ENCODE measurements at regions not wholly inside any gene's neighbourhood (a gene's known extent, or its start where the extent isn't known, plus 50 kb on each side); places are given as distances from the start of the nearest gene placed in this dataset.

- no peaks in the 10 kb centered on the region for H3K36me3 ChIP-seq (ENCODE audit: control insufficient read depth, insufficient read depth, low read length)
- no peaks in the 10 kb centered on the region for H3K4me1 ChIP-seq (ENCODE audit: control insufficient read depth, insufficient read depth, low read length)
- WGBS, 2 experiments, result 89 to 97% methylated on average over 7 of the region's 7 CpGs
- H3K27me3 ChIP-seq (ENCODE audit: control insufficient read depth, insufficient read depth, low read length, poor library complexity, severe bottlenecking), result no peaks in the 10 kb centered on the region
- no peak overlapping the region for H3K4me3 ChIP-seq (ENCODE audit: insufficient read depth, low read depth, low read length)
- no peak overlapping the region for H3K27ac ChIP-seq (ENCODE audit: insufficient read depth, low read depth, low read length, poor library complexity, severe bottlenecking)
- no peaks in the 10 kb centered on the region for H3K9me3 ChIP-seq (ENCODE audit: control insufficient read depth, low read length)
Observed at GRCh38 chr5:173667702-173668101, 51.3 kb upstream of the BOD1 start.

GRCh38 chr5:173668245-173668800, 51.9 kb upstream of the BOD1 start:
- Histone ChIP-seq H3K27me3 (ENCODE audit: control insufficient read depth, insufficient read depth, low read length, poor library complexity, severe bottlenecking) (no peaks in the 10 kb centered on the region), H3K4me1 (ENCODE audit: control insufficient read depth, insufficient read depth, low read length) (no peaks in the 10 kb centered on the region), H3K4me3 (ENCODE audit: insufficient read depth, low read depth, low read length) (no peak overlapping the region), H3K9me3 (ENCODE audit: control insufficient read depth, low read length) (no peaks in the 10 kb centered on the region), H3K27ac (ENCODE audit: insufficient read depth, low read depth, low read length, poor library complexity, severe bottlenecking) (no peak overlapping the region), H3K36me3 (ENCODE audit: control insufficient read depth, insufficient read depth, low read length) (no peaks in the 10 kb centered on the region)
- 95 to 98% methylated on average over 2 of the region's 2 CpGs for WGBS, 2 experiments

- Histone ChIP-seq H3K4me3 (ENCODE audit: insufficient read depth, low read depth, low read length) (no peak overlapping the region), H3K36me3 (ENCODE audit: control insufficient read depth, insufficient read depth, low read length) (no peaks in the 10 kb centered on the region), H3K4me1 (ENCODE audit: control insufficient read depth, insufficient read depth, low read length) (no peaks in the 10 kb centered on the region), H3K9me3 (ENCODE audit: control insufficient read depth, low read length) (no peaks in the 10 kb centered on the region), H3K27ac (ENCODE audit: insufficient read depth, low read depth, low read length, poor library complexity, severe bottlenecking) (no peak overlapping the region), H3K27me3 (ENCODE audit: control insufficient read depth, insufficient read depth, low read length, poor library complexity, severe bottlenecking) (no peaks in the 10 kb centered on the region)
- WGBS, 2 experiments, result 94 to 95% methylated on average over 5 of the region's 5 CpGs
Observed at GRCh38 chr5:173668910-173669309, 52.5 kb upstream of the BOD1 start.

GRCh38 chr5:173669483-173669882, 53.0 kb upstream of the BOD1 start:
- Histone ChIP-seq H3K4me1 (ENCODE audit: control insufficient read depth, insufficient read depth, low read length) (no peaks in the 10 kb centered on the region), H3K4me3 (ENCODE audit: insufficient read depth, low read depth, low read length) (no peak overlapping the region), H3K27me3 (ENCODE audit: control insufficient read depth, insufficient read depth, low read length, poor library complexity, severe bottlenecking) (no peaks in the 10 kb centered on the region), H3K9me3 (ENCODE audit: control insufficient read depth, low read length) (no peaks in the 10 kb centered on the region), H3K27ac (ENCODE audit: insufficient read depth, low read depth, low read length, poor library complexity, severe bottlenecking) (no peak overlapping the region), H3K36me3 (ENCODE audit: control insufficient read depth, insufficient read depth, low read length) (no peaks in the 10 kb centered on the region)
- WGBS, 2 experiments, result 72 to 76% methylated on average over 3 of the region's 3 CpGs

GRCh38 chr5:173670130-173670651, 53.7 kb upstream of the BOD1 start:
- 33 to 43% methylated on average over 3 of the region's 3 CpGs for whole genome bisulfite sequencing, 2 experiments
- no peak overlapping the region for H3K27ac ChIP-seq (ENCODE audit: insufficient read depth, low read depth, low read length, poor library complexity, severe bottlenecking)
- H3K36me3 ChIP-seq (ENCODE audit: control insufficient read depth, insufficient read depth, low read length), result no peaks in the 10 kb centered on the region
- no peaks in the 10 kb centered on the region for H3K9me3 ChIP-seq (ENCODE audit: control insufficient read depth, low read length)
- no peaks in the 10 kb centered on the region for H3K27me3 ChIP-seq (ENCODE audit: control insufficient read depth, insufficient read depth, low read length, poor library complexity, severe bottlenecking)
- H3K4me3 ChIP-seq (ENCODE audit: insufficient read depth, low read depth, low read length), result no peak overlapping the region
- no peaks in the 10 kb centered on the region for H3K4me1 ChIP-seq (ENCODE audit: control insufficient read depth, insufficient read depth, low read length)

GRCh38 chr5:173670791-173671120, 54.3 kb upstream of the BOD1 start:
- Histone ChIP-seq H3K36me3 (ENCODE audit: control insufficient read depth, insufficient read depth, low read length) (no peaks in the 10 kb centered on the region), H3K4me3 (ENCODE audit: insufficient read depth, low read depth, low read length) (no peak overlapping the region), H3K4me1 (ENCODE audit: control insufficient read depth, insufficient read depth, low read length) (no peaks in the 10 kb centered on the region), H3K27ac (ENCODE audit: insufficient read depth, low read depth, low read length, poor library complexity, severe bottlenecking) (no peak overlapping the region), H3K27me3 (ENCODE audit: control insufficient read depth, insufficient read depth, low read length, poor library complexity, severe bottlenecking) (no peaks in the 10 kb centered on the region), H3K9me3 (ENCODE audit: control insufficient read depth, low read length) (no peaks in the 10 kb centered on the region)
- 63 to 66% methylated on average over 11 to 12 of the region's 12 CpGs for WGBS, 2 experiments

GRCh38 chr5:173671121-173671949, 54.9 kb upstream of the BOD1 start:
- WGBS, 2 experiments, result 87 to 88% methylated on average over 16 of the region's 16 CpGs
- H3K9me3 ChIP-seq (ENCODE audit: control insufficient read depth, low read length), result no peaks in the 10 kb centered on the region
- H3K36me3 ChIP-seq (ENCODE audit: control insufficient read depth, insufficient read depth, low read length), result no peaks in the 10 kb centered on the region
- no peak overlapping the region for H3K27ac ChIP-seq (ENCODE audit: insufficient read depth, low read depth, low read length, poor library complexity, severe bottlenecking)
- no peaks in the 10 kb centered on the region for H3K27me3 ChIP-seq (ENCODE audit: control insufficient read depth, insufficient read depth, low read length, poor library complexity, severe bottlenecking)
- H3K4me1 ChIP-seq (ENCODE audit: control insufficient read depth, insufficient read depth, low read length), result no peaks in the 10 kb centered on the region
- no peak overlapping the region for H3K4me3 ChIP-seq (ENCODE audit: insufficient read depth, low read depth, low read length)

GRCh38 chr5:173672166-173672565, 55.7 kb upstream of the BOD1 start:
- no peaks in the 10 kb centered on the region for H3K9me3 ChIP-seq (ENCODE audit: control insufficient read depth, low read length)
- no peak overlapping the region for H3K27ac ChIP-seq (ENCODE audit: insufficient read depth, low read depth, low read length, poor library complexity, severe bottlenecking)
- H3K4me3 ChIP-seq (ENCODE audit: insufficient read depth, low read depth, low read length), result no peak overlapping the region
- WGBS, 2 experiments, result 93 to 94% methylated on average over 6 to 8 of the region's 8 CpGs
- no peaks in the 10 kb centered on the region for H3K36me3 ChIP-seq (ENCODE audit: control insufficient read depth, insufficient read depth, low read length)
- no peaks in the 10 kb centered on the region for H3K27me3 ChIP-seq (ENCODE audit: control insufficient read depth, insufficient read depth, low read length, poor library complexity, severe bottlenecking)
- no peaks in the 10 kb centered on the region for H3K4me1 ChIP-seq (ENCODE audit: control insufficient read depth, insufficient read depth, low read length)

- Histone ChIP-seq H3K36me3 (ENCODE audit: control insufficient read depth, insufficient read depth, low read length) (no peaks in the 10 kb centered on the region), H3K27me3 (ENCODE audit: control insufficient read depth, insufficient read depth, low read length, poor library complexity, severe bottlenecking) (no peaks in the 10 kb centered on the region), H3K9me3 (ENCODE audit: control insufficient read depth, low read length) (no peaks in the 10 kb centered on the region), H3K4me3 (ENCODE audit: insufficient read depth, low read depth, low read length) (no peak overlapping the region), H3K27ac (ENCODE audit: insufficient read depth, low read depth, low read length, poor library complexity, severe bottlenecking) (no peak overlapping the region), H3K4me1 (ENCODE audit: control insufficient read depth, insufficient read depth, low read length) (no peaks in the 10 kb centered on the region)
- 88 to 90% methylated on average over 11 of the region's 11 CpGs for WGBS, 2 experiments
Observed at GRCh38 chr5:173672891-173673290, 56.4 kb upstream of the BOD1 start.

- WGBS, 2 experiments, result 78 to 85% methylated on average over 14 of the region's 16 CpGs
- Histone ChIP-seq H3K36me3 (ENCODE audit: control insufficient read depth, insufficient read depth, low read length) (no peaks in the 10 kb centered on the region), H3K27ac (ENCODE audit: insufficient read depth, low read depth, low read length, poor library complexity, severe bottlenecking) (no peak overlapping the region), H3K27me3 (ENCODE audit: control insufficient read depth, insufficient read depth, low read length, poor library complexity, severe bottlenecking) (no peaks in the 10 kb centered on the region), H3K9me3 (ENCODE audit: control insufficient read depth, low read length) (no peaks in the 10 kb centered on the region), H3K4me1 (ENCODE audit: control insufficient read depth, insufficient read depth, low read length) (no peaks in the 10 kb centered on the region), H3K4me3 (ENCODE audit: insufficient read depth, low read depth, low read length) (no peak overlapping the region)
Observed at GRCh38 chr5:173673295-173674101, 57.0 kb upstream of the BOD1 start.
